ENCODE measurements at regions not wholly inside any gene's neighbourhood (a gene's known extent, or its start where the extent isn't known, plus 50 kb on each side); places are given as distances from the start of the nearest gene placed in this dataset.

- H3K4me3 ChIP-seq, result peak overlapping the region; percentile 73
- Mint-ChIP-seq H3K27me3 (ENCODE audit: insufficient read depth, low read depth, poor library complexity) (peaks cover 3% of the 10 kb centered on the region), H3K9me3 (no peaks in the 10 kb centered on the region; the same call in 1 of the 3 replicates), H3K36me3 (ENCODE audit: low read depth) (no peaks in the 10 kb centered on the region), H3K27ac (no peak overlapping the region), H3K4me1 (peaks cover 41% of the 10 kb centered on the region; the same call in 2 of the 3 replicates), H3K4me3 (no peak overlapping the region)
- H4K20me1 ChIP-seq (replicated peaks; ENCODE audit: insufficient read depth), result no peaks in the 10 kb centered on the region
- TF ChIP-seq EZH2 (IDR thresholded peaks at IDR 0.05; ENCODE audit: low read depth, unreplicated experiment), result no peak
- TF ChIP-seq EZH2phosphoT487 (IDR thresholded peaks at IDR 0.05; ENCODE audit: unreplicated experiment), result no peak
- no peak for TF ChIP-seq ZNF462 (CRISPR knock-in tag; IDR thresholded peaks at IDR 0.05)
- TF ChIP-seq REST (IDR thresholded peaks at IDR 0.05; ENCODE audit: unreplicated experiment), result no peak
- no peak for TF ChIP-seq CREB1 (CRISPR knock-in tag; IDR thresholded peaks at IDR 0.05; ENCODE audit: low read depth)
- no peak for TF ChIP-seq ZNF331 (CRISPR knock-in tag; IDR thresholded peaks at IDR 0.05; ENCODE audit: low read depth)
- no peak for TF ChIP-seq POLR2AphosphoS5 (IDR thresholded peaks at IDR 0.05; ENCODE audit: low read depth)
- no peak for TF ChIP-seq JUNB (IDR thresholded peaks at IDR 0.05; ENCODE audit: unreplicated experiment)
- TF ChIP-seq, protein P1, sequence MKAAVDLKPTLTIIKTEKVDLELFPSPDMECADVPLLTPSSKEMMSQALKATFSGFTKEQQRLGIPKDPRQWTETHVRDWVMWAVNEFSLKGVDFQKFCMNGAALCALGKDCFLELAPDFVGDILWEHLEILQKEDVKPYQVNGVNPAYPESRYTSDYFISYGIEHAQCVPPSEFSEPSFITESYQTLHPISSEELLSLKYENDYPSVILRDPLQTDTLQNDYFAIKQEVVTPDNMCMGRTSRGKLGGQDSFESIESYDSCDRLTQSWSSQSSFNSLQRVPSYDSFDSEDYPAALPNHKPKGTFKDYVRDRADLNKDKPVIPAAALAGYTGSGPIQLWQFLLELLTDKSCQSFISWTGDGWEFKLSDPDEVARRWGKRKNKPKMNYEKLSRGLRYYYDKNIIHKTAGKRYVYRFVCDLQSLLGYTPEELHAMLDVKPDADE (IDR thresholded peaks at IDR 0.05), result no peak
- no peak for TF ChIP-seq NANOG (IDR thresholded peaks at IDR 0.05; ENCODE audit: borderline replicate concordance)
- no peak for TF ChIP-seq STAT1 (IDR thresholded peaks at IDR 0.05; ENCODE audit: unreplicated experiment)
- TF ChIP-seq CTCF (conservative IDR thresholded peaks at IDR 0.05; ENCODE audit: low read depth in 2 of 2), result no peak
- TF ChIP-seq ZNF114 (CRISPR knock-in tag; IDR thresholded peaks at IDR 0.05), result no peak
- H3K4me2 ChIP-seq, result peak overlapping the region; percentile 85
- DNase-seq (ENCODE audit: low spot score) (no peak), ATAC-seq (no peak)
- H3K9me2 ChIP-seq (ENCODE audit: insufficient read depth), result no peaks in the 10 kb centered on the region
- peaks cover 15% of the 10 kb centered on the region for H3K4me1 ChIP-seq (ENCODE audit: insufficient read depth)
- no peaks in the 10 kb centered on the region for H3K36me3 ChIP-seq (ENCODE audit: insufficient read depth)
- peaks cover 11% of the 10 kb centered on the region for H3K79me2 ChIP-seq (replicated peaks; ENCODE audit: insufficient read depth)
- H3F3A ChIP-seq (replicated peaks; ENCODE audit: low read depth), result no peaks in the 10 kb centered on the region
- peak overlapping the region; percentile 94; the same call in 1 of the 2 replicates for H3K27ac ChIP-seq (ENCODE audit: low read depth)
- H3K27me3 ChIP-seq (ENCODE audit: insufficient read depth), result no peaks in the 10 kb centered on the region
- H2AFZ ChIP-seq, result no peak overlapping the region
These were observed 116.7 kb upstream of the PRSS16 start for GRCh38 chr6:27130668-27131428.
